NCI-H82 treated with DMSO at 0.1 percent for 48 hours (cell line): ENCODE measurements at regions not wholly inside any gene's neighbourhood (a gene's known extent, or its start where the extent isn't known, plus 50 kb on each side); places are given as distances from the start of the nearest gene placed in this dataset.
"Not testable (repeated sequence)": the region's sequence is repeated elsewhere in the genome, so short reads cannot be mapped to it uniquely, and the experiment has no call there.

Experiments
- DNase-seq: peaks from one replicate; lab custom pipeline; 2025; ENCODE audit not compliant: unreplicated experiment; lab: John Stamatoyannopoulos, UW

- peak; percentile 95 for DNase-seq
Measured at GRCh38 chr13:24995225-24995804, 100.6 kb upstream of the PABPC3 start.

GRCh38 chr13:24997367-24997967 lies 98.5 kb upstream of the PABPC3 start:
- DNase-seq = peak; percentile 47

- no peak for DNase-seq
Measured at GRCh38 chr13:24998433-24998832, 97.5 kb upstream of the PABPC3 start.

GRCh38 chr13:25001476-25002206 lies 94.3 kb upstream of the PABPC3 start:
- no peak for DNase-seq

- DNase-seq = not testable (repeated sequence)
Measured at GRCh38 chr13:25002311-25002710, 93.6 kb upstream of the PABPC3 start.

GRCh38 chr13:25004489-25004888 lies 91.4 kb upstream of the PABPC3 start:
- not testable (repeated sequence) for DNase-seq

- peak; percentile 19 for DNase-seq
Measured at GRCh38 chr13:25005050-25005497, 90.9 kb upstream of the PABPC3 start.

GRCh38 chr13:25007389-25007788 lies 88.5 kb upstream of the PABPC3 start:
- not testable (repeated sequence) for DNase-seq

GRCh38 chr13:25014398-25014973 lies 81.5 kb upstream of the PABPC3 start:
- not testable (repeated sequence) for DNase-seq

- DNase-seq = not testable (repeated sequence)
Measured at GRCh38 chr13:25017176-25017575, 78.8 kb upstream of the PABPC3 start.

- DNase-seq = not testable (repeated sequence)
Measured at GRCh38 chr13:25017808-25018728, 77.9 kb upstream of the PABPC3 start.

- no peak for DNase-seq
Measured at GRCh38 chr13:25018729-25019115, 77.2 kb upstream of the PABPC3 start.

- not testable (repeated sequence) for DNase-seq
Measured at GRCh38 chr13:25019741-25020140, 76.2 kb upstream of the PABPC3 start.

- DNase-seq = no peak
Measured at GRCh38 chr13:25024175-25024574, 71.8 kb upstream of the PABPC3 start.

- DNase-seq = no peak
Measured at GRCh38 chr13:25032160-25032559, 63.8 kb upstream of the PABPC3 start.

GRCh38 chr13:25034173-25034572 lies 61.8 kb upstream of the PABPC3 start:
- no peak for DNase-seq

GRCh38 chr13:25037057-25037813 lies 58.7 kb upstream of the PABPC3 start:
- peak; percentile 47 for DNase-seq

- DNase-seq = no peak
Measured at GRCh38 chr13:25042151-25042865, 53.6 kb upstream of the PABPC3 start.

- peak; percentile 18 for DNase-seq
Measured at GRCh38 chr13:25044071-25044470, 51.9 kb upstream of the PABPC3 start.
